Activated CD8-positive, alpha-beta memory T cell treated with anti-CD3 and anti-CD28 coated beads for 24 hours (primary cell): ENCODE measurements at regions not wholly inside any gene's neighbourhood (a gene's known extent, or its start where the extent isn't known, plus 50 kb on each side); places are given as distances from the start of the nearest gene placed in this dataset.

Experiments
- DNase-seq: peaks from one replicate; pipeline ENCODE4 v3.0.0-alpha.2; 2020

DNA sequence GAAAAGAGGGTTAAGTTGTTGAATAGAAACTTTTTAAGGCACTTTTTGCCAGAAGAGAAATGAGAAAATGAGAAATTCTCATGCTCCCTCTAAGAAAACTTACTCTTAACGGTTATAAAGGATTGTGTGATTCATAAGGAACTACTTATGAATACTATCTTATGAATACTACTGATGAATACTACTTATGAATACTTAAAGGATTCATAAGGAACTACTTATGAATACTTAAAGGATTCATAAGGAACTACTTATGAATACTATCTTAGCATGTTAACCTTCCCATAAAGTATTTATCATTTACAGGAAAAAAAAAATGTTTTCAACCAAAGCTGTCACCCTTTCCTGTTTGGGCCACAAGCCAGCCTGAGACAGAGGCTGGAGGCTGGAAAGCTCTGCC is 53.1 kb upstream of the UCN3 start:
- no peak for DNase-seq

DNA sequence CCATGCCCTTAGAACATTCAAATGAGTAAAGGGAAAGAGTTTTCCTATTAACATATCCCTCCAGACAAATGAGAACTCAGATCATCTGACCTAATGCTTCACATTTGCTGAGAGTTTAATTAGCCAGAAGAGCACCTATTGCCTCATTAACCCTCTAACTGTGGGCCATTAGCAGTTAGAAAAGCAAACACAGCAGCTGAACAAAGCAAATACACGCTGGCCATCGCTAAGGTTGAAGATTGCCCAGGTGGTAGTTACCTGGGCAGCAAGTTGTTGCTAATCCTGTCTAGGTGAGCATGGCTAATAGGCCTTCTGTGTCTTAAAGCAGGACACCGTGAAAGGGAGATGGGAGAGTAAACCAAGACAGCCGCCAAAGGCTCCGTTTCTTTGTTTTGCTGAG is 49.9 kb upstream of the UCN3 start:
- DNase-seq = no peak
